ENCODE measurements at regions not wholly inside any gene's neighbourhood (a gene's known extent, or its start where the extent isn't known, plus 50 kb on each side); places are given as distances from the start of the nearest gene placed in this dataset.

DNA sequence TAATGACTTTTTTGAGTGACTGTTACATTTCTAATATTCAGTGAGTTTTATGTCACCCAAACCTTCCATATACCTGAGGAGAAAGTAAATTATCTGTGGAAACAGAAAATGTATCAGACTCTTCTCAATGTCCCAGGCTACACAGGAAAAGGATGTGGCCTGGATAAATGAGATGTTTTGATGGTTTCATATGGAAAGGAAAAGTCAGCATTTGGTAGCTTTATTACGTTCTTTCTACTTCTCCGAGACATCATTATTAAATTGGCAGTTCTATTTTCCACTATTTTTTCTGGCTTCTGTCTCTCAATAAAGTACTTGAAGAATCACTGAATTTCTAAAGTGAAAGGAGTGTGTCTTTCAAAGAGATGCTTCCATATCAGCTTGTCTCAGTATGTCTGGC is 847.0 kb upstream of the CRIM1 start:
- no peak for TF ChIP-seq CTCF (IDR thresholded peaks at IDR 0.05)
- TF ChIP-seq EZH2 (IDR thresholded peaks at IDR 0.05) = no peak

Data from neural progenitor cell (in vitro differentiated cells).